ENCODE measurements at regions not wholly inside any gene's neighbourhood (a gene's known extent, or its start where the extent isn't known, plus 50 kb on each side); places are given as distances from the start of the nearest gene placed in this dataset.

DNA sequence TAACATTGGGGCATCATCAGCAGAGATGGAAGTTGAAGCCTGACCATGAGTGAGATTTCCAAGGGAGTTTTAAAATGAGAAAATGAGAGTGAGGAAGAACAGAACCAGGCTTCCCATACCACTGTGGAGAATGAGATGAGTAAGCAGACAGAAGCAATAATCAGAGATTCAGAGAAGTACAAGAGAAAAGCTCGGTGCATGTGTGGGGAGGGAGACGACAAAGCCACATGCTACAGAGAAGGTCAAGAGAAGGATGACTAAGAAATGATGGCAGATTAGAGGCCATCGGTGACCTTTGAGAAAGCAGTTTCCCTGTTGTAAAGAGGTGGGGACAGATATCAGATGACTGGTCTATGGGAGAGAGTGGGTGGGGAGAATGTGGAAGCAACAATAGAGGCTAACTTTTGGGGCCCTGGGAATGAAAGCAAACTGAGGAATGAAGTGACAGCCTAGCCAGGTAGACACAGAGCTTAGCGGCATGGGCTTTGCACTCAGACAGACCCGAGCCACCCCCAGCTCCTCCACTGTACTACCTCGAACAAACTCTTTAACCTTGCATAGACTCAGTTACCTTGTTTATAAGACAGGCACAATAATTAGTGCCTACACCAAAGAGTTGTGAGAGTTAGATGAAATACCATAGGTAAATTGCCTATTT, 207.7 kb downstream of the PIK3R1 start (continued):
- TF ChIP-seq NFXL1 (CRISPR knock-in tag; IDR thresholded peaks at IDR 0.05), result no peak
- no peak for TF ChIP-seq FOXO4 (CRISPR knock-in tag; IDR thresholded peaks at IDR 0.05)
- TF ChIP-seq ELK3 (CRISPR knock-in tag; IDR thresholded peaks at IDR 0.05), result no peak
- TF ChIP-seq, protein P1, sequence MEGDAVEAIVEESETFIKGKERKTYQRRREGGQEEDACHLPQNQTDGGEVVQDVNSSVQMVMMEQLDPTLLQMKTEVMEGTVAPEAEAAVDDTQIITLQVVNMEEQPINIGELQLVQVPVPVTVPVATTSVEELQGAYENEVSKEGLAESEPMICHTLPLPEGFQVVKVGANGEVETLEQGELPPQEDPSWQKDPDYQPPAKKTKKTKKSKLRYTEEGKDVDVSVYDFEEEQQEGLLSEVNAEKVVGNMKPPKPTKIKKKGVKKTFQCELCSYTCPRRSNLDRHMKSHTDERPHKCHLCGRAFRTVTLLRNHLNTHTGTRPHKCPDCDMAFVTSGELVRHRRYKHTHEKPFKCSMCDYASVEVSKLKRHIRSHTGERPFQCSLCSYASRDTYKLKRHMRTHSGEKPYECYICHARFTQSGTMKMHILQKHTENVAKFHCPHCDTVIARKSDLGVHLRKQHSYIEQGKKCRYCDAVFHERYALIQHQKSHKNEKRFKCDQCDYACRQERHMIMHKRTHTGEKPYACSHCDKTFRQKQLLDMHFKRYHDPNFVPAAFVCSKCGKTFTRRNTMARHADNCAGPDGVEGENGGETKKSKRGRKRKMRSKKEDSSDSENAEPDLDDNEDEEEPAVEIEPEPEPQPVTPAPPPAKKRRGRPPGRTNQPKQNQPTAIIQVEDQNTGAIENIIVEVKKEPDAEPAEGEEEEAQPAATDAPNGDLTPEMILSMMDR (IDR thresholded peaks at IDR 0.05 in 2 of 3, conservative IDR thresholded peaks at IDR 0.05 in 1 of 3; ENCODE audit: insufficient read depth in 2 of 3, low read depth in 1 of 3, low read length in 3 of 3), result no peak
- TF ChIP-seq ZBTB34 (CRISPR knock-in tag; IDR thresholded peaks at IDR 0.05), result peak; percentile 16; the same call in 1 of the 2 replicates
- no peak for TF ChIP-seq BRD4 (IDR thresholded peaks at IDR 0.05)
- no peak; the same call in 1 of the 2 replicates for TF ChIP-seq LCOR (CRISPR knock-in tag; IDR thresholded peaks at IDR 0.05)
- TF ChIP-seq FIP1L1 (IDR thresholded peaks at IDR 0.05; ENCODE audit: low read depth, low read length, poor library complexity, severe bottlenecking), result no peak
- TF ChIP-seq KLF10 (CRISPR knock-in tag; IDR thresholded peaks at IDR 0.05), result no peak
- TF ChIP-seq MXI1 (IDR thresholded peaks at IDR 0.05; ENCODE audit: low read depth, low read length), result no peak
- TF ChIP-seq MTF1 (CRISPR knock-in tag; IDR thresholded peaks at IDR 0.05; ENCODE audit: borderline replicate concordance), result no peak
- TF ChIP-seq ZNF224 (CRISPR knock-in tag; IDR thresholded peaks at IDR 0.05), result no peak
- no peak for TF ChIP-seq FUS (optimal IDR thresholded peaks at IDR 0.05; ENCODE audit: low read depth, low read length)
- TF ChIP-seq, protein P2, sequence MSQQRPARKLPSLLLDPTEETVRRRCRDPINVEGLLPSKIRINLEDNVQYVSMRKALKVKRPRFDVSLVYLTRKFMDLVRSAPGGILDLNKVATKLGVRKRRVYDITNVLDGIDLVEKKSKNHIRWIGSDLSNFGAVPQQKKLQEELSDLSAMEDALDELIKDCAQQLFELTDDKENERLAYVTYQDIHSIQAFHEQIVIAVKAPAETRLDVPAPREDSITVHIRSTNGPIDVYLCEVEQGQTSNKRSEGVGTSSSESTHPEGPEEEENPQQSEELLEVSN (IDR thresholded peaks at IDR 0.05; ENCODE audit: borderline replicate concordance in 1 of 2, extremely low read depth in 1 of 2, insufficient read depth in 1 of 2, insufficient read length in 1 of 2, low read depth in 1 of 2, low read length in 1 of 2, poor library complexity in 1 of 2, severe bottlenecking in 1 of 2), result peak; percentile 71 to 75
- no peak for TF ChIP-seq GATAD2B (IDR thresholded peaks at IDR 0.05; ENCODE audit: borderline replicate concordance)
- TF ChIP-seq EHMT2 (IDR thresholded peaks at IDR 0.05), result peak; percentile 92
- TF ChIP-seq RHOXF2B (CRISPR knock-in tag; conservative IDR thresholded peaks at IDR 0.05), result no peak
- TF ChIP-seq, protein P3, sequence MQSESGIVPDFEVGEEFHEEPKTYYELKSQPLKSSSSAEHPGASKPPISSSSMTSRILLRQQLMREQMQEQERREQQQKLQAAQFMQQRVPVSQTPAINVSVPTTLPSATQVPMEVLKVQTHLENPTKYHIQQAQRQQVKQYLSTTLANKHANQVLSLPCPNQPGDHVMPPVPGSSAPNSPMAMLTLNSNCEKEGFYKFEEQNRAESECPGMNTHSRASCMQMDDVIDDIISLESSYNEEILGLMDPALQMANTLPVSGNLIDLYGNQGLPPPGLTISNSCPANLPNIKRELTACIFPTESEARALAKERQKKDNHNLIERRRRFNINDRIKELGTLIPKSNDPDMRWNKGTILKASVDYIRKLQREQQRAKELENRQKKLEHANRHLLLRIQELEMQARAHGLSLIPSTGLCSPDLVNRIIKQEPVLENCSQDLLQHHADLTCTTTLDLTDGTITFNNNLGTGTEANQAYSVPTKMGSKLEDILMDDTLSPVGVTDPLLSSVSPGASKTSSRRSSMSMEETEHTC (IDR thresholded peaks at IDR 0.05), result peak; percentile 58; the same call in 1 of the 2 replicates
- peak; percentile 90 for TF ChIP-seq ZNF316 (IDR thresholded peaks at IDR 0.05)
- TF ChIP-seq TCFL5 (CRISPR knock-in tag; conservative IDR thresholded peaks at IDR 0.05), result no peak

All from K562 (cell line).